ENCODE measurements at regions not wholly inside any gene's neighbourhood (a gene's known extent, or its start where the extent isn't known, plus 50 kb on each side); places are given as distances from the start of the nearest gene placed in this dataset.

- no peak for TF ChIP-seq POLR2AphosphoS5 (IDR thresholded peaks at IDR 0.05; ENCODE audit: low read depth, low read length)
- no peak for TF ChIP-seq JUND (IDR thresholded peaks at IDR 0.05)
Observed at GRCh38 chr18:73535990-73536389, 611.6 kb downstream of the FBXO15 start.
